Spinal cord (tissue), 9 donors: ENCODE measurements at regions not wholly inside any gene's neighbourhood (a gene's known extent, or its start where the extent isn't known, plus 50 kb on each side); places are given as distances from the start of the nearest gene placed in this dataset.
A peak's percentile ranks its signal among the peaks of the same experiment; 100 is the strongest.

Experiments
- DNase-seq, 6 donors: peaks; one replicate each; pipeline versions ENCODE4 v3.0.0 to v3.0.0-alpha.2; 2013 to 2015; ENCODE audit warnings: low spot score in 6 of 6, low read depth in 4 of 6
- H3K27ac ChIP-seq: one replicate; pipeline ENCODE4 v1.5.1; 2013; ENCODE audit warnings: low read depth, low read length, control low read depth
- H3K27me3 ChIP-seq: one replicate; pipeline ENCODE4 v1.6.1; 2013; ENCODE audit warnings: low read length; ENCODE audit not compliant: control insufficient read depth, insufficient read depth
- H3K36me3 ChIP-seq: one replicate; pipeline ENCODE4 v1.6.1; 2013; ENCODE audit warnings: low read length; ENCODE audit not compliant: control insufficient read depth, insufficient read depth
- H3K4me1 ChIP-seq: one replicate; pipeline ENCODE4 v1.6.1; 2013; ENCODE audit warnings: low read length; ENCODE audit not compliant: control insufficient read depth, insufficient read depth
- H3K4me3 ChIP-seq: one replicate; pipeline ENCODE4 v1.5.1; 2013; ENCODE audit warnings: low read depth, low read length, control low read depth
- H3K9me3 ChIP-seq: one replicate; pipeline ENCODE4 v1.6.1; 2013; ENCODE audit warnings: low read length; ENCODE audit not compliant: control insufficient read depth, insufficient read depth
- WGBS: methylation state at CpG from one replicate; pipeline ENCODE4 v1.1.5; 2013; ENCODE audit warnings: missing lambda C conversion rate; ENCODE audit not compliant: insufficient coverage; 5-methylcytosine and 5-hydroxymethylcytosine counted together
- donor health status: healthy.

- no peak for DNase-seq
- Histone ChIP-seq H3K27me3 (no peaks in the 10 kb centered on the region), H3K4me1 (no peaks in the 10 kb centered on the region), H3K27ac (no peak overlapping the region), H3K9me3 (no peaks in the 10 kb centered on the region), H3K36me3 (no peaks in the 10 kb centered on the region), H3K4me3 (no peak overlapping the region)
- WGBS, result 91% methylated on average over 2 of the region's 3 CpGs
Measured at GRCh38 chr11:106288057-106288456, 210.6 kb downstream of the AASDHPPT start.

- no peak overlapping the region for H3K27ac ChIP-seq
- WGBS, result 60% methylated on average over 1 of the region's 1 CpG
- DNase-seq, result no peak
Measured at GRCh38 chr11:106288822-106289387, 211.4 kb downstream of the AASDHPPT start.

GRCh38 chr11:106292526-106292925, 215.1 kb downstream of the AASDHPPT start:
- no peak for DNase-seq
- H3K9me3 ChIP-seq, result no peaks in the 10 kb centered on the region
- no peaks in the 10 kb centered on the region for H3K27me3 ChIP-seq
- no peaks in the 10 kb centered on the region for H3K36me3 ChIP-seq
- H3K27ac ChIP-seq, result no peak overlapping the region
- no peak overlapping the region for H3K4me3 ChIP-seq
- H3K4me1 ChIP-seq, result no peaks in the 10 kb centered on the region
- WGBS, result 100% methylated on average over 1 of the region's 3 CpGs

More at GRCh38 chr11:106288822-106289387, 211.4 kb downstream of the AASDHPPT start:
- Histone ChIP-seq H3K9me3 (no peaks in the 10 kb centered on the region), H3K27me3 (no peaks in the 10 kb centered on the region), H3K4me1 (no peaks in the 10 kb centered on the region), H3K36me3 (no peaks in the 10 kb centered on the region), H3K4me3 (no peak overlapping the region)

- Histone ChIP-seq H3K27ac (no peak overlapping the region), H3K27me3 (no peaks in the 10 kb centered on the region), H3K36me3 (no peaks in the 10 kb centered on the region), H3K4me1 (no peaks in the 10 kb centered on the region), H3K9me3 (no peaks in the 10 kb centered on the region), H3K4me3 (no peak overlapping the region)
- DNase-seq, result peak in 1 of 6 donors; percentile 19
Measured at GRCh38 chr11:106295974-106296373, 218.5 kb downstream of the AASDHPPT start.

- H3K4me1 ChIP-seq, result no peaks in the 10 kb centered on the region
- no peaks in the 10 kb centered on the region for H3K9me3 ChIP-seq
- H3K27ac ChIP-seq, result no peak overlapping the region
- DNase-seq, result no peak
- H3K4me3 ChIP-seq, result no peak overlapping the region
- no peaks in the 10 kb centered on the region for H3K27me3 ChIP-seq
- H3K36me3 ChIP-seq, result no peaks in the 10 kb centered on the region
- WGBS, result 100% methylated on average over 1 of the region's 2 CpGs
Measured at GRCh38 chr11:106302416-106302815, 225.0 kb downstream of the AASDHPPT start.

GRCh38 chr11:106304274-106304673, 226.8 kb downstream of the AASDHPPT start:
- H3K9me3 ChIP-seq, result no peaks in the 10 kb centered on the region
- no peaks in the 10 kb centered on the region for H3K4me1 ChIP-seq

GRCh38 chr11:106305458-106305857, 228.0 kb downstream of the AASDHPPT start:
- WGBS, result 88% methylated on average over 1 of the region's 1 CpG

More at GRCh38 chr11:106304274-106304673, 226.8 kb downstream of the AASDHPPT start:
- no peak for DNase-seq
- Histone ChIP-seq H3K27ac (no peak overlapping the region), H3K27me3 (no peaks in the 10 kb centered on the region), H3K36me3 (no peaks in the 10 kb centered on the region), H3K4me3 (no peak overlapping the region)

GRCh38 chr11:106306942-106307341, 229.5 kb downstream of the AASDHPPT start:
- Histone ChIP-seq H3K27me3 (no peaks in the 10 kb centered on the region), H3K4me1 (no peaks in the 10 kb centered on the region)

More at GRCh38 chr11:106305458-106305857, 228.0 kb downstream of the AASDHPPT start:
- Histone ChIP-seq H3K4me3 (no peak overlapping the region), H3K27ac (no peak overlapping the region), H3K27me3 (no peaks in the 10 kb centered on the region), H3K4me1 (no peaks in the 10 kb centered on the region), H3K9me3 (no peaks in the 10 kb centered on the region), H3K36me3 (no peaks in the 10 kb centered on the region)
- no peak for DNase-seq

GRCh38 chr11:106309070-106309684, 231.7 kb downstream of the AASDHPPT start:
- no peak overlapping the region for H3K4me3 ChIP-seq
- H3K9me3 ChIP-seq, result no peaks in the 10 kb centered on the region
- no peaks in the 10 kb centered on the region for H3K27me3 ChIP-seq
- H3K27ac ChIP-seq, result no peak overlapping the region
- no peaks in the 10 kb centered on the region for H3K36me3 ChIP-seq
- WGBS, result no CpG with 5 or more reads among the region's 2 CpGs
- no peak for DNase-seq
- no peaks in the 10 kb centered on the region for H3K4me1 ChIP-seq

More at GRCh38 chr11:106306942-106307341, 229.5 kb downstream of the AASDHPPT start:
- DNase-seq, result peak in 1 of 6 donors; percentile 35
- H3K36me3 ChIP-seq, result no peaks in the 10 kb centered on the region
- no peak overlapping the region for H3K4me3 ChIP-seq
- H3K27ac ChIP-seq, result no peak overlapping the region
- H3K9me3 ChIP-seq, result no peaks in the 10 kb centered on the region

GRCh38 chr11:106311531-106312230, 234.2 kb downstream of the AASDHPPT start:
- Histone ChIP-seq H3K9me3 (no peaks in the 10 kb centered on the region), H3K36me3 (no peaks in the 10 kb centered on the region), H3K4me3 (no peak overlapping the region), H3K27ac (no peak overlapping the region), H3K4me1 (no peaks in the 10 kb centered on the region), H3K27me3 (no peaks in the 10 kb centered on the region)
- WGBS, result 100% methylated on average over 2 of the region's 3 CpGs
- DNase-seq, result no peak
